22Rv1 (cell line): ENCODE measurements at regions not wholly inside any gene's neighbourhood (a gene's known extent, or its start where the extent isn't known, plus 50 kb on each side); places are given as distances from the start of the nearest gene placed in this dataset.

Source experiments
- CTCF ChIP-seq: fragments of 450-650 bp; IDR thresholded peaks from 2 replicates; pipeline ENCODE4 v1.5.1; 2017; ENCODE audit warnings: mild to moderate bottlenecking
- ZFX ChIP-seq: fragments of 450-650 bp; IDR thresholded peaks from 2 replicates; pipeline ENCODE4 v1.6.1; 2017; ENCODE audit warnings: antibody characterized with exemption, borderline replicate concordance

- no peak for TF ChIP-seq CTCF
- TF ChIP-seq ZFX: no peak
Measured at GRCh38 chr17:69690531-69690930, 276.0 kb downstream of the MAP2K6 start.
